ENCODE measurements at regions not wholly inside any gene's neighbourhood (a gene's known extent, or its start where the extent isn't known, plus 50 kb on each side); places are given as distances from the start of the nearest gene placed in this dataset.

- no peak for TF ChIP-seq L3MBTL2 (conservative IDR thresholded peaks at IDR 0.05)
- TF ChIP-seq SP1 (IDR thresholded peaks at IDR 0.05) = no peak
- no peak for TF ChIP-seq FOXK2 (IDR thresholded peaks at IDR 0.05)
- TF ChIP-seq FOXM1 (IDR thresholded peaks at IDR 0.05; ENCODE audit: borderline replicate concordance) = no peak
Observed at GRCh38 chr10:108014145-108014901, 849.8 kb upstream of the SORCS1 start.

Data from HEK293T (cell line).